Ishikawa (cell line): ENCODE measurements at regions not wholly inside any gene's neighbourhood (a gene's known extent, or its start where the extent isn't known, plus 50 kb on each side); places are given as distances from the start of the nearest gene placed in this dataset.
A peak's percentile ranks its signal among the peaks of the same experiment; 100 is the strongest.

Source experiments
- CEBPB ChIP-seq: IDR thresholded peaks from 2 replicates; pipeline ENCODE4 v1.6.1; 2012
- CREB1 ChIP-seq: IDR thresholded peaks from 2 replicates; pipeline ENCODE4 v1.6.1; 2012; ENCODE audit warnings: low read depth
- EGR1 ChIP-seq: IDR thresholded peaks from 2 replicates; pipeline ENCODE4 v1.6.1; 2012
- EP300 ChIP-seq: IDR thresholded peaks from 2 replicates; pipeline ENCODE4 v1.6.1; 2012; ENCODE audit warnings: borderline replicate concordance
- FOXM1 ChIP-seq: IDR thresholded peaks from 2 replicates; pipeline ENCODE4 v1.6.1; 2012; ENCODE audit warnings: low read depth, borderline replicate concordance
- NFIC ChIP-seq: IDR thresholded peaks from 2 replicates; pipeline ENCODE4 v1.6.1; 2012
- RAD21 ChIP-seq: IDR thresholded peaks from 2 replicates; pipeline ENCODE4 v1.6.1; 2012; ENCODE audit warnings: low read depth
- REST ChIP-seq: IDR thresholded peaks from 2 replicates; pipeline ENCODE4 v1.6.1; 2012; ENCODE audit warnings: low read depth, mild to moderate bottlenecking
- TAF1 ChIP-seq: IDR thresholded peaks from 2 replicates; pipeline ENCODE4 v1.6.1; 2012; ENCODE audit warnings: low read depth, mild to moderate bottlenecking
- TCF12 ChIP-seq: IDR thresholded peaks from 2 replicates; pipeline ENCODE4 v1.6.1; 2012; ENCODE audit warnings: low read depth
- TEAD4 ChIP-seq: IDR thresholded peaks from 2 replicates; pipeline ENCODE4 v1.6.1; 2012
- USF1 ChIP-seq: IDR thresholded peaks from 2 replicates; pipeline ENCODE4 v1.6.1; 2012
- YY1 ChIP-seq: IDR thresholded peaks from 2 replicates; pipeline ENCODE4 v1.6.1; 2012; ENCODE audit warnings: low read depth
- ZBTB7A ChIP-seq: IDR thresholded peaks from 2 replicates; pipeline ENCODE4 v1.6.1; 2012; ENCODE audit warnings: low read depth

GRCh38 chr9:6147846-6148245, 67.8 kb upstream of the IL33 start:
- TF ChIP-seq CREB1 (no peak), EP300 (no peak), TCF12 (no peak), REST (no peak), USF1 (no peak), CEBPB (no peak), EGR1 (no peak), TEAD4 (no peak), RAD21 (no peak), FOXM1 (no peak), TAF1 (no peak)

GRCh38 chr9:6144947-6145346, 70.7 kb upstream of the IL33 start:
- TF ChIP-seq TAF1 (no peak), REST (no peak), CREB1 (no peak), CEBPB (no peak), RAD21 (no peak), NFIC (no peak), ZBTB7A (no peak), EGR1 (no peak), USF1 (no peak), YY1 (no peak), FOXM1 (no peak), TEAD4 (no peak), TCF12 (no peak)

- TF ChIP-seq USF1 (no peak), TAF1 (no peak), NFIC (no peak), REST (no peak)
Observed at GRCh38 chr9:6142799-6143454, 72.7 kb upstream of the IL33 start.

- TF ChIP-seq CREB1, result no peak
- TF ChIP-seq TEAD4, result peak; percentile 55
- no peak for TF ChIP-seq CEBPB
Observed at GRCh38 chr9:6134661-6135180, 80.9 kb upstream of the IL33 start.
